Ascending aorta (tissue), 2 donors: ENCODE measurements at regions not wholly inside any gene's neighbourhood (a gene's known extent, or its start where the extent isn't known, plus 50 kb on each side); places are given as distances from the start of the nearest gene placed in this dataset.

Experiments
- DNase-seq, 2 donors: peaks; one replicate each; pipeline ENCODE4 v3.0.0-alpha.2; 2019; ENCODE audit warnings: low spot score in 2 of 2
- H3K27ac ChIP-seq, 2 donors: fragments of 200-600 bp; sonication (generic); one replicate each; pipeline ENCODE4 v1.5.1; 2016 to 2017; ENCODE audit warnings: mild to moderate bottlenecking in 1 of 2
- H3K27me3 ChIP-seq: fragments of 200-600 bp; sonication (generic); one replicate; pipeline ENCODE4 v1.5.1; 2017
- H3K36me3 ChIP-seq, 2 donors: fragments of 200-600 bp; sonication (generic); one replicate each; pipeline ENCODE4 v1.5.1; 2016
- H3K4me1 ChIP-seq, 2 donors: fragments of 200-600 bp; sonication (generic); one replicate each; pipeline ENCODE4 v1.5.1; 2016 to 2017; ENCODE audit warnings: mild to moderate bottlenecking in 1 of 2
- H3K4me3 ChIP-seq, 2 donors: fragments of 200-600 bp; sonication (generic); one replicate each; pipeline ENCODE4 v1.5.1; 2016 to 2017; ENCODE audit warnings: mild to moderate bottlenecking in 1 of 2
- H3K9me3 ChIP-seq, 2 donors: fragments of 200-600 bp; sonication (generic); one replicate each; pipeline ENCODE4 v1.5.1; 2016
- intact Hi-C: fragments of 100-400 bp; cut with DNase I; formaldehyde crosslinking; loops from one replicate; pipeline ENCODE4 v1.15.1; 2023
- TF ChIP-seq, protein P1 (sequence below), 3 experiments: fragments of 200-600 bp in 2 of 3; fragments of 450-650 bp in 1 of 3; sonication (generic) in 2 of 3; IDR thresholded peaks; one replicate each; pipeline ENCODE4 v1.5.1; 2016 to 2019; ENCODE audit warnings: antibody characterized with exemption in 3 of 3, mild to moderate bottlenecking in 1 of 3, moderate library complexity in 1 of 3

DNA sequence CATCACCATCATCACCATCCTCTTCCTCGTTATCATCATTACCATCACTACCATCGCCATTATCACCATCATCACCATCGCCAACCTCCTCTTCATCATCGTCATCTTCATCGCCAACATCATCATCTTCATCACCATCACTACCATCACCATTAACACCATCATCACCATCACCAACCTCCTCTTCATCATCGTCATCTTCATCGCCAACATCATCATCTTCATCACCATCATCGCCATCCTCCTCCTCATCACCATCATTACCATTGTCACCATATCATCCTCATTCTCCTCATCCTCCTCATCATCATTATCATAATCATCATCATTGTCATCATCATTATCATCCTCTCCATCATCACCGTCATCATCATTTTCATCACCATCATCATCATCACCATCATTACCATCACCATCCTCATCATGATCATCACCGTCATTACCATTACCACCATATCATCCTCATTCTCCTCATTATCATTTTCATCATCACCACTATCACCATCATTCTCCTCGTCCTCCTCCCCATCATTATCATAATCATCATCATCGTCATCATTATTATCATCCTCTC, 1498.7 kb downstream of the TBC1D22A start:
- no peaks in the 10 kb centered on the region for H3K4me1 ChIP-seq
- intact Hi-C loops, result no loop called here
- DNase-seq, result peak in 1 of 2 donors; percentile 24
- no peaks in the 10 kb centered on the region for H3K36me3 ChIP-seq
- no peaks in the 10 kb centered on the region for H3K27me3 ChIP-seq
- TF ChIP-seq, protein P1, sequence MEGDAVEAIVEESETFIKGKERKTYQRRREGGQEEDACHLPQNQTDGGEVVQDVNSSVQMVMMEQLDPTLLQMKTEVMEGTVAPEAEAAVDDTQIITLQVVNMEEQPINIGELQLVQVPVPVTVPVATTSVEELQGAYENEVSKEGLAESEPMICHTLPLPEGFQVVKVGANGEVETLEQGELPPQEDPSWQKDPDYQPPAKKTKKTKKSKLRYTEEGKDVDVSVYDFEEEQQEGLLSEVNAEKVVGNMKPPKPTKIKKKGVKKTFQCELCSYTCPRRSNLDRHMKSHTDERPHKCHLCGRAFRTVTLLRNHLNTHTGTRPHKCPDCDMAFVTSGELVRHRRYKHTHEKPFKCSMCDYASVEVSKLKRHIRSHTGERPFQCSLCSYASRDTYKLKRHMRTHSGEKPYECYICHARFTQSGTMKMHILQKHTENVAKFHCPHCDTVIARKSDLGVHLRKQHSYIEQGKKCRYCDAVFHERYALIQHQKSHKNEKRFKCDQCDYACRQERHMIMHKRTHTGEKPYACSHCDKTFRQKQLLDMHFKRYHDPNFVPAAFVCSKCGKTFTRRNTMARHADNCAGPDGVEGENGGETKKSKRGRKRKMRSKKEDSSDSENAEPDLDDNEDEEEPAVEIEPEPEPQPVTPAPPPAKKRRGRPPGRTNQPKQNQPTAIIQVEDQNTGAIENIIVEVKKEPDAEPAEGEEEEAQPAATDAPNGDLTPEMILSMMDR (IDR thresholded peaks at IDR 0.05), result no peak
- H3K9me3 ChIP-seq, result no peaks in the 10 kb centered on the region
- H3K27ac ChIP-seq, result no peak overlapping the region
- H3K4me3 ChIP-seq, result no peak overlapping the region

DNA sequence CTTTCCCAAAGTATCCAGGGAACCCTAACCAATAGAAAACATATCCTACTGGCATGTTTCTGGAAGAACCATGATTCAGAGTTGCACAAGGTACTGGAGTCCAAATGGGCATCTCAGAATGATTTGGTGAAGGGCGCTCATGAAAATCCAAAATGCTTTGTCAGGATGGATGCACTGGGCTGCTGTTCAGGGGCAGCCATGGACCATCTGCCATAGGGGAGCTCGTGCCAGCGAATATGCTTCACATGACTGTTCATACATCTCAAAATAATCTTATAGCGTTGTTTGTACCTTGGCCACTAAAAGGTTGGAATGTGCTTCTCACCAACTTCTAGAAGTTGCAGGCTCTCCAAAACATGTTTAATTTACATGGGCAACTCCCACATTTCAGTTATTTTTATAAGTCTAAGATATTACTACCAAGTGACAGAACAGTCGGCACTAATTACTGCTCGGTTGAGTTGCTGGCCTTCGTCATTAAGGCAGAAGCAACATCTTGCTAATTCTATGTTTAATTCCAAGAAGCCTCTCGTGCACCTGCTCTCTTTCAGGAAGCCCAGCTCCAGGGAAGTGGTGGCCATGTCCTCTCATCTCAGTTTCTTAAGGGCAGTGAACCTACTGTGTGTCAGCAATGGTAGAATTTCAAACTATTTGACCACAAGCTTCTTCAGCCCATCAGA, 1497.7 kb downstream of the TBC1D22A start:
- TF ChIP-seq, protein P1 (IDR thresholded peaks at IDR 0.05), result no peak
- no peak overlapping the region for H3K4me3 ChIP-seq
- H3K9me3 ChIP-seq, result no peaks in the 10 kb centered on the region
- intact Hi-C loops, result no loop called here
- no peaks in the 10 kb centered on the region for H3K27me3 ChIP-seq
- H3K4me1 ChIP-seq, result no peaks in the 10 kb centered on the region
- no peak overlapping the region for H3K27ac ChIP-seq
- H3K36me3 ChIP-seq, result no peaks in the 10 kb centered on the region
- DNase-seq, result peak in 1 of 2 donors; percentile 1

DNA sequence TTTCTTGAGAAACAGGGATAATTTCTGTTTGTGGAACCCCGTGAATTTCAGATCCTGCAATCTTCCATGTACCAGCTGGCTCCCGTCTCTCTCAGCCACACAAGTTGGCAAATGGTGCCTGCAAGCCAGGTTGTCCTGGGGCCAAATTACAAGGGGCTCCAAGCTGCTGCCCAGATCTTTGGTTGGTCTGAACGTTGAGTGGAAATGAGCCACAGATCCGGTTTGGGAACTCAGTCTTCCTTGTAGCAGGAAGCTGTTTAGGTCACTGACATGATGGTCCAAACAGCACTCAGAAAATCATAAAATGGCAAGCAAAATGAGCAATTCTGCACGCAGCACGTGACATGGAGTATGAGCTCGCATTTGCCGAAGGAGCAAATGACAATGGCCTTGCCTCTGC, 1496.4 kb downstream of the TBC1D22A start:
- no peak overlapping the region for H3K4me3 ChIP-seq
- H3K27ac ChIP-seq, result no peak overlapping the region
- H3K27me3 ChIP-seq, result no peaks in the 10 kb centered on the region
- peak in 1 of 2 donors; percentile 12 for DNase-seq
- intact Hi-C loops, result no loop called here
- no peaks in the 10 kb centered on the region for H3K4me1 ChIP-seq
- TF ChIP-seq, protein P1 (IDR thresholded peaks at IDR 0.05), result no peak
- no peaks in the 10 kb centered on the region for H3K36me3 ChIP-seq
- H3K9me3 ChIP-seq, result no peaks in the 10 kb centered on the region

DNA sequence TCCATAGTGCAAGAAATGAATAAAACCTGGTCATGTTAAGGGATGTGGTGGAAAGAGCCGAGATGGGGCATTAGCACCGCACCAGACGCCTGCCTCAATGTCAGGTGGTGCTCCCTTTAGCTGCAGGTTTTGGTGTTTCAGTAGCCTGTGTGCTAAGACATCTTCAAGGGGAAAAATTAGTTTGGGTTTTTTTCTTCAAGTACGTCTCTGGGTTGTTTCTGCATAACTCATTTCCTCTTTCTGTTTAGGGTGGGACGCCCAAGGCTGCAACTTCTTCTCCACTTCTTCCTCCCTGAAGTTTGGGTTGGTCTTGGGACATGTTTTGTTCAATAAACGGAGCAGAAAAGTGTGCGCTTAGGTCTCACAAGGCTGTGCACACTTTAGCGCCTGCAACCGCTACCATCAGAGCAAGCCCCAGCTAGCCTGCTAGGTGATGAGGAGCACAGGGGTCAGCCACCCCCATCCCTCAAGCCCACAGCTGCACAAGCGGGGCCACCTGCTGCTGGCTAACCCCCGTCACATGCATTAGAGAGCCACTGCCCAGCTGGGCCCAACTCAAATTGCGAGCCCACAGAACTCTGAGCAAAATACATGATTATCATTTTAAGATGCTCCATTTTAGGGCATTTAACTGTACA, 1495.7 kb downstream of the TBC1D22A start:
- no peaks in the 10 kb centered on the region for H3K27me3 ChIP-seq
- H3K36me3 ChIP-seq, result no peaks in the 10 kb centered on the region
- intact Hi-C loops, result no loop called here
- DNase-seq, result peak in 1 of 2 donors; percentile 31
- no peaks in the 10 kb centered on the region for H3K4me1 ChIP-seq
- no peak overlapping the region for H3K27ac ChIP-seq
- H3K4me3 ChIP-seq, result no peak overlapping the region
- H3K9me3 ChIP-seq, result no peaks in the 10 kb centered on the region
- TF ChIP-seq, protein P1 (IDR thresholded peaks at IDR 0.05), result no peak

DNA sequence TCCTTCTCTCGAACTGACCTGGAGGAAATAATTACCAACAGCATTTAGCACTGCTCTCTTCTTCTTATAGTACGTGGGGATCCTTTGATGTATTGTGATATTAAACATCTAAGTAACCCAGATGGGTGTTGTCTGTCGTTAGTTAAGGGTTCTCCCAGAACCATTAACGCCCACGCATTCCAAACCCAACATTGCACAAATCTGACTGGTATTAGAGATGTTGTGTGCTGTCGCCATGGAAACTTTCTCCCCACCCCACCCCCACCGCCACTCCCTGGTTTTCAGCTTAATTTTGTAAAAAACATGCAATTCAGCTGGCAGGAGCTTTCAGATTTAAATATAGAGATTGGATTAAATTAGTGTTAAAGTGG, 1495.2 kb downstream of the TBC1D22A start:
- TF ChIP-seq, protein P1 (IDR thresholded peaks at IDR 0.05), result no peak
- Histone ChIP-seq H3K4me1 (no peaks in the 10 kb centered on the region), H3K36me3 (no peaks in the 10 kb centered on the region), H3K27me3 (no peaks in the 10 kb centered on the region), H3K9me3 (no peaks in the 10 kb centered on the region), H3K27ac (no peak overlapping the region), H3K4me3 (no peak overlapping the region)
- peak in 1 of 2 donors; percentile 25 for DNase-seq
- intact Hi-C loops, result no loop called here
